ENCODE measurements at regions not wholly inside any gene's neighbourhood (a gene's known extent, or its start where the extent isn't known, plus 50 kb on each side); places are given as distances from the start of the nearest gene placed in this dataset.
"Not testable (repeated sequence)": the region's sequence is repeated elsewhere in the genome, so short reads cannot be mapped to it uniquely, and the experiment has no call there.

DNA sequence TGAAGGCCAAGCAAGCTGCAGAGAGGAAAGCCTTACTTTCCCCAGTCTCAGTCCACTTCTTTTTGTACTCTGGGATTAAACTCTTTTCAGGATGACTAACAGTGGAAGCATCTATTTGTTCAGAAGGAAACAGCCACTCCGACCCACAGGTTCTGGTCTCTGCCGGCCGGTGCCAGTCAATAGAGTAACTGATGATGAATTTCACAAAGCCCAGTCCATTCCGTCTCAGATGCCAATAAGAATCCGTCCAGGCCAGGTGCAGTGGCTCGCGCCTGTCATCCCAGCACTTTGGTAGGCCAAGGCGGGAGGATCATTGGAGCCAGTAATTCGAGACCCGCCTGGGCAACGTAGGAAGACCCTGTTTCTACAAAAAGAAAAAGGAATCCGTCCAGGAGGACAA, 58.5 kb upstream of the HELT start:
- DNase-seq (ENCODE audit: extremely low read depth in 1 of 11, low read depth in 9 of 11, low spot score in 4 of 11): no peak

DNA sequence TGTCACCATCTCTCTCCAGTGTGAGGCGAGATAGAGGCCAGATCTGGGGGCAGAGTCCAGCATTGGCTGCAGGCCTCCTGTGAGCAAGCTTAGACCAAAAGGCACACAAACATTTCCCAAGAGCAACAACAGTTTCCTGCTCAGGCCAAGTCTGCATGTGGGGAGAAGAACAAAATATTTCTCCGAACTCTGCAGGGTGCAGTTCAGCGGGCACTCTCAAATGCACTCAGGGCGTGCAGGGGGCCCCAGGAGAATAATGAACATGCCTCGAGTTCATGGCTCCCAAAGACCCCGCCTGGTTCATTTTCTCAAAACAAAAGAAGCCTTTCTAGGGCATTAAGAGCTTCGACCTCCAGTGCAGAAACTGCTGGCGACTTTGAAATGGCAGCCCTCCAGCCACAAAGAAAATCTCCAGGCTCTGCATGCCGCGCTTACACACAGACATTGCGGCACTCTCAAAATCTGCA, 57.8 kb upstream of the HELT start:
- DNase-seq (ENCODE audit: extremely low read depth in 1 of 11, low read depth in 9 of 11, low spot score in 4 of 11): no peak

DNA sequence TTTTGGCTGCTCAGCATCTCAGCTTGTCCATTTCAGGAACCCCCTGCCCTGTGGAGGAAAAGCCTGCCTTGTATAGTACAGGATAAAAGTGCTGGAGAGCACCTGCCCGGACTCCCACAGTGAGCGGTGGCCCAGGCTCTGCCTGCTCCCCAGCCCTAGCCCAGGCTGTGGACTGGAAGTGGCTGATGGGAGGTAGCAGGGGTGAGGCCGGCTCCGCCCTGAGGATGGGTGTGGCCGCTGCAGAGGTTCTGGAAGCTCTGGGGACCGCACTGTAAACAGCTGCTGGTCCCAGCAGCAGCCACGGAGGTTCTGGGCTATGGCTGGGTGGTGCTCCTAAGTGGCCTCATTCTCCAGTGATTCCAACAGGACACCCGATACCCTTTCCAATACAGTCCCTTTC, 56.6 kb upstream of the HELT start:
- DNase-seq (ENCODE audit: extremely low read depth in 1 of 11, low read depth in 9 of 11, low spot score in 4 of 11): no peak

DNA sequence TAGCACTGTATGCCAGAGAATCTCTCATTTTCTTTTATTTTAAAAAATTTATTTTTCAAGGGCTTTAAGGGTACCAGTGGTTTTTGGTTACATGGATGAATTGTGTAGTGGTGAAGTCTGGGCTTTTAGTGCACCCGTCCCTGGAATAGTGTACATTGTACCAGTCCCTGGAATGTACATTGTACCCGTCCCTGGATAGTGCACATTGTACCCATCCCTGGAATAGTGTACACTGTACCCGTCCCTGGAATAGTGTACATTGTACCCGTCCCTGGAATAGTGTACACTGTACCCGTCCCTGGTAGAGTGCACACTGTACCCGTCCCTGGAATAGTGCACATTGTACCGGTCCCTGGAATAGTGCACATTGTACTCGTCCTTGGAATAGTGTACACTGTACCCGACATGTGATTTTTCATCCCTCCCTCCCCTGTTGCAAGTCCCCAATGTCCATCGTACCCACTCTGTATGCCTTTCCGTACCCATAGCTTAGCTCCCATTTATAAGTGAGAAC, 56.1 kb upstream of the HELT start:
- no peak for DNase-seq (ENCODE audit: extremely low read depth in 1 of 11, low read depth in 9 of 11, low spot score in 4 of 11)

DNA sequence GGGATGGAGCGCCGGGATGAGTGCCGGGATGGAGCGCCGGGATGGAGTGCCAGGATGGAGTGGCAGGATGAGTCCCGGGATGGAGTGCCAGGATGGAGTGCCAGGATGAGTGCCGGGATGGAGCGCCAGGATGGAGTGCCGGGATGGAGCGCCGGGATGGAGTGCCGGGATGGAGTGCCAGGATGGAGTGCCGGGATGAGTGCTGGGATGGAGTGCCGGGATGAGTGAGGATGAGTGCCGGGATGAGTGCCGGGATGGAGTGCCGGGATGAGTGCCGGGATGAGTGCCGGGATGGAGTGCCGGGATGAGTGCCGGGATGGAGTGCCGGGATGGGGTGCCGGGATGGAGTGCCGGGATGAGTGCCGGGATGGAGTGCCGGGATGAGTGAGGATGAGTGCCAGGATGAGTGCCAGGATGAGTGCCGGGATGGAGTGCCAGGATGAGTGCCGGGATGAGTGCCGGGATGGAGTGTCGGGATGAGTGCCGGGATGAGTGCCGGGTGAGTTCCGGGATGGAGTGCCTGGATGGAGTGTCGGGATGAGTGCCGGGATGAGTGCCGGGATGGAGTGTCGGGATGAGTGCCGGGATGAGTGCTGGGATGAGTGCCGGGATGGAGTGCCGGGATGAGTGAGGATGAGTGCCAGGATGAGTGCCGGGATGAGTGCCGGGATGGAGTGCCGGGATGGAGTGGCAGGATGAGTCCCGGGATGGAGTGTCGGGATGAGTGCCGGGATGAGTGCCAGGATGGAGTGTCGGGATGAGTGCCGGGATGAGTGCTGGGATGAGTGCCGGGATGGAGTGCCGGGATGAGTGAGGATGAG, 52.9 kb upstream of the HELT start:
- DNase-seq (ENCODE audit: extremely low read depth in 1 of 11, low read depth in 9 of 11, low spot score in 4 of 11): not testable (repeated sequence)

DNA sequence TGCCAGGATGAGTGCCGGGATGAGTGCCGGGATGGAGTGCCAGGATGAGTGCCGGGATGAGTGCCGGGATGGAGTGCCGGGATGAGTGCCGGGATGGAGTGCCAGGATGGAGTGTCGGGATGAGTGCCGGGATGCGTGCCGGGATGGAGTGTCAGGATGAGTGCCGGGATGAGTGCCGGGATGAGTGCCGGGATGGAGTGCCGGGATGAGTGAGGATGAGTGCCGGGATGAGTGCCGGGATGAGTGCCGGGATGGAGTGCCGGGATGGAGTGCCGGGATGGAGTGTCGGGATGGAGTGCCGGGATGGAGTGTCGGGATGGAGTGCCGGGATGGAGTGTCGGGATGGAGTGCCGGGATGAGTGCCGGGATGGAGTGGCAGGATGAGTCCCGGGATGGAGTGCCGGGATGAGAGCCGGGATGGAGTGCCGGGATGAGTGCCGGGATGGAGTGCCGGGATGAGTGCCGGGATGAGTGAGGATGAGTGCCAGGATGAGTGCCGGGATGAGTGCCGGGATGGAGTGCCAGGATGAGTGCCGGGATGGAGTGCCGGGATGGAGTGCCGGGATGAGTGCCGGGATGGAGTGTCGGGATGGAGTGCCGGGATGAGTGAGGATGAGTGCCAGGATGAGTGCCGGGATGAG, 52.1 kb upstream of the HELT start:
- not testable (repeated sequence) for DNase-seq (ENCODE audit: extremely low read depth in 1 of 11, low read depth in 9 of 11, low spot score in 4 of 11)

DNA sequence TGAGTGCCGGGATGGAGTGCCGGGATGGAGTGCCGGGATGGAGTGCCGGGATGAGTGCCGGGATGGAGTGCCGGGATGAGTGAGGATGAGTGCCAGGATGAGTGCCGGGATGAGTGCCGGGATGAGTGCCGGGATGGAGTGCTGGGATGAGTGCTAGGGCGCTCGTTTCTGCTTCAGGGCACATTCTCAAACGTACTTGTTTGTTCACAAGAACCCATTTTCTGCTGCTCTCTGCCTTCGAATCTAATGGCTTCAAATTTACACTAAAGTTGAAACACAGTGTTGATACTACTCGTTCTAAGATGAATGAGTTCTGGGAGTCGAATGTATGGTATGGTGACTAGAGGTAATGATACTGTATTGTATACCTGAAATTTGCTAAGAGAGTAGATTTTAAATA, 50.6 kb upstream of the HELT start:
- DNase-seq (ENCODE audit: extremely low read depth in 1 of 11, low read depth in 9 of 11, low spot score in 4 of 11): not testable (repeated sequence)

DNA sequence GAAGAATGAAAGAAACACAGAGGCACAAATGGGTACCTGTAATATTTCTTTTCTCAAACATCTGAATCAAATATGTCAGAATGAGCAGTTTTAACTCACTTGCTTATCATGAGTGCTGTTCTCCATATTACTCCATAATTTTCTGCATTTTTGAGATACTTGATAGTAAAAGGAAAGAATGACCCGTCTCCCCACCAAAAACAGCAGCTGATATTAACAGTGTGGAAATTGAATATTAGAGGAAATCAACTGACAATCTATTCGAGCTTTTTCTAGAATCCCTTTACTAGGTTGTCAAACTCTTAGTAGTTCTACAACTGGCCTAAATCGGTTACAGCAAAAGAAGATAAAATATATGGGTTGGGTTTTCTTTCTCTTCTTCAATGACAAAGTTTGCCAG, 49.9 kb upstream of the HELT start:
- DNase-seq (ENCODE audit: extremely low read depth in 1 of 11, low read depth in 9 of 11, low spot score in 4 of 11): no peak
